Forelimb muscle (tissue), 1 donor: ENCODE measurements at regions not wholly inside any gene's neighbourhood (a gene's known extent, or its start where the extent isn't known, plus 50 kb on each side); places are given as distances from the start of the nearest gene placed in this dataset.
"Not testable (repeated sequence)": the region's sequence is repeated elsewhere in the genome, so short reads cannot be mapped to it uniquely, and the experiment has no call there.

Source experiments
- DNase-seq: peaks from one replicate; pipeline ENCODE4 v3.0.0-alpha.2; 2013; ENCODE audit warnings: low read depth

GRCh38 chr6:119965008-119965407, 615.4 kb upstream of the MAN1A1 start:
- DNase-seq: no peak

- no peak for DNase-seq
These were observed 612.9 kb upstream of the MAN1A1 start for GRCh38 chr6:119962505-119962904.

GRCh38 chr6:119961450-119961849, 611.9 kb upstream of the MAN1A1 start:
- DNase-seq: no peak

- no peak for DNase-seq
These were observed 610.9 kb upstream of the MAN1A1 start for GRCh38 chr6:119960456-119960855.

GRCh38 chr6:119960036-119960435, 610.5 kb upstream of the MAN1A1 start:
- no peak for DNase-seq

GRCh38 chr6:119957195-119957594, 607.6 kb upstream of the MAN1A1 start:
- DNase-seq: no peak

- no peak for DNase-seq
These were observed 603.1 kb upstream of the MAN1A1 start for GRCh38 chr6:119952696-119953095.

- no peak for DNase-seq
These were observed 601.1 kb upstream of the MAN1A1 start for GRCh38 chr6:119950681-119951080.

GRCh38 chr6:119942078-119942752, 592.7 kb upstream of the MAN1A1 start:
- DNase-seq: no peak

- DNase-seq: no peak
These were observed 589.2 kb upstream of the MAN1A1 start for GRCh38 chr6:119938752-119939151.

- no peak for DNase-seq
These were observed 585.3 kb upstream of the MAN1A1 start for GRCh38 chr6:119934816-119935215.

- DNase-seq: no peak
These were observed 579.6 kb upstream of the MAN1A1 start for GRCh38 chr6:119929121-119929520.

GRCh38 chr6:119924888-119925287, 575.3 kb upstream of the MAN1A1 start:
- not testable (repeated sequence) for DNase-seq

GRCh38 chr6:119922814-119923213, 573.3 kb upstream of the MAN1A1 start:
- no peak for DNase-seq

GRCh38 chr6:119921491-119922010, 572.0 kb upstream of the MAN1A1 start:
- DNase-seq: no peak

GRCh38 chr6:119917186-119917585, 567.6 kb upstream of the MAN1A1 start:
- DNase-seq: no peak

GRCh38 chr6:119915971-119916370, 566.4 kb upstream of the MAN1A1 start:
- no peak for DNase-seq

GRCh38 chr6:119908157-119908556, 558.6 kb upstream of the MAN1A1 start:
- no peak for DNase-seq

- DNase-seq: no peak
These were observed 553.1 kb upstream of the MAN1A1 start for GRCh38 chr6:119902681-119903080.

GRCh38 chr6:119896806-119897205, 547.2 kb upstream of the MAN1A1 start:
- no peak for DNase-seq

- DNase-seq: no peak
These were observed 546.1 kb upstream of the MAN1A1 start for GRCh38 chr6:119895626-119896025.

GRCh38 chr6:119894811-119895210, 545.2 kb upstream of the MAN1A1 start:
- no peak for DNase-seq

- DNase-seq: no peak
These were observed 542.1 kb upstream of the MAN1A1 start for GRCh38 chr6:119891644-119892043.

- DNase-seq: no peak
These were observed 541.6 kb upstream of the MAN1A1 start for GRCh38 chr6:119891206-119891605.
